ENCODE measurements at regions not wholly inside any gene's neighbourhood (a gene's known extent, or its start where the extent isn't known, plus 50 kb on each side); places are given as distances from the start of the nearest gene placed in this dataset.

- DNase-seq (ENCODE audit: low spot score): no peak
- H3K9ac ChIP-seq (ENCODE audit: low read depth in 1 of 2, low read length in 2 of 2): no peak overlapping the region
- no peaks in the 10 kb centered on the region for H3K9me3 ChIP-seq (ENCODE audit: control insufficient read depth in 4 of 4, low read length in 3 of 4)
- no peak overlapping the region for H3K27ac ChIP-seq (ENCODE audit: low read depth in 1 of 2, low read length in 2 of 2)
- H3K27me3 ChIP-seq (ENCODE audit: control insufficient read depth in 4 of 4, insufficient read depth in 4 of 4, low read length in 3 of 4): no peaks in the 10 kb centered on the region
- no peaks in the 10 kb centered on the region for H3K36me3 ChIP-seq (ENCODE audit: control insufficient read depth in 4 of 4, insufficient read depth in 3 of 4, low read depth in 1 of 4, low read length in 3 of 4)
- 83% methylated on average over 12 of the region's 12 CpGs for WGBS
- no peaks in the 10 kb centered on the region for H3K4me1 ChIP-seq (ENCODE audit: control insufficient read depth in 4 of 4, insufficient read depth in 4 of 4, low read length in 3 of 4)
- TF ChIP-seq MAX (IDR thresholded peaks at IDR 0.05) (no peak), FOXA2 (IDR thresholded peaks at IDR 0.05) (no peak), ATF3 (IDR thresholded peaks at IDR 0.05) (no peak), CTCF (IDR thresholded peaks at IDR 0.05; ENCODE audit: low read depth, low read length, missing input control) (no peak), TAF1 (conservative IDR thresholded peaks at IDR 0.05) (no peak), ZBTB33 (IDR thresholded peaks at IDR 0.05) (no peak), YY1 (IDR thresholded peaks at IDR 0.05) (no peak), NR2F2 (IDR thresholded peaks at IDR 0.05) (no peak), SP1 (IDR thresholded peaks at IDR 0.05) (no peak), RAD21 (IDR thresholded peaks at IDR 0.05) (no peak)
- H3K4me3 ChIP-seq (ENCODE audit: low read depth in 1 of 3, low read length in 3 of 3): no peak overlapping the region
Observed at GRCh38 chr10:2887391-2888070, 179.8 kb upstream of the PFKP start.

GRCh38 chr10:2886662-2887061 is 180.7 kb upstream of the PFKP start:
- Histone ChIP-seq H3K9ac (ENCODE audit: low read depth in 1 of 2, low read length in 2 of 2) (no peak overlapping the region), H3K27me3 (ENCODE audit: control insufficient read depth in 4 of 4, insufficient read depth in 4 of 4, low read length in 3 of 4) (no peaks in the 10 kb centered on the region), H3K9me3 (ENCODE audit: control insufficient read depth in 4 of 4, low read length in 3 of 4) (no peaks in the 10 kb centered on the region), H3K4me3 (ENCODE audit: low read depth in 1 of 3, low read length in 3 of 3) (no peak overlapping the region), H3K36me3 (ENCODE audit: control insufficient read depth in 4 of 4, insufficient read depth in 3 of 4, low read depth in 1 of 4, low read length in 3 of 4) (no peaks in the 10 kb centered on the region), H3K27ac (ENCODE audit: low read depth in 1 of 2, low read length in 2 of 2) (no peak overlapping the region), H3K4me1 (ENCODE audit: control insufficient read depth in 4 of 4, insufficient read depth in 4 of 4, low read length in 3 of 4) (no peaks in the 10 kb centered on the region)
- WGBS: 78% methylated on average over 12 of the region's 12 CpGs
- DNase-seq (ENCODE audit: low spot score): no peak
- TF ChIP-seq TAF1 (conservative IDR thresholded peaks at IDR 0.05) (no peak), YY1 (IDR thresholded peaks at IDR 0.05) (no peak), HNF4G (IDR thresholded peaks at IDR 0.05) (no peak), NR2F2 (IDR thresholded peaks at IDR 0.05) (no peak), MAX (IDR thresholded peaks at IDR 0.05) (no peak), ZBTB33 (IDR thresholded peaks at IDR 0.05) (no peak), RXRA (IDR thresholded peaks at IDR 0.05) (no peak)
